ENCODE measurements at regions not wholly inside any gene's neighbourhood (a gene's known extent, or its start where the extent isn't known, plus 50 kb on each side); places are given as distances from the start of the nearest gene placed in this dataset.
"Not testable (repeated sequence)": the region's sequence is repeated elsewhere in the genome, so short reads cannot be mapped to it uniquely, and the experiment has no call there.

- H3K27me3 ChIP-seq, result no peaks in the 10 kb centered on the region
- no peak overlapping the region for H3K27ac ChIP-seq
- no peaks in the 10 kb centered on the region for H3K4me1 ChIP-seq
- no peak overlapping the region for H3K4me3 ChIP-seq
- ATAC-seq, result no peak
- H3K9me3 ChIP-seq, result no peaks in the 10 kb centered on the region
- no peaks in the 10 kb centered on the region for H3K36me3 ChIP-seq
- no peak for DNase-seq
- intact Hi-C loops (cut with DNase I), result no loop called here
- no peak for TF ChIP-seq CTCF (IDR thresholded peaks at IDR 0.05)
Observed at GRCh38 chr1:233463333-233463732, 135.8 kb downstream of the MAP3K21 start.

GRCh38 chr1:233465745-233466343 is 138.3 kb downstream of the MAP3K21 start:
- TF ChIP-seq CTCF (IDR thresholded peaks at IDR 0.05), result no peak
- DNase-seq (no peak), ATAC-seq (no peak)
- Histone ChIP-seq H3K4me3 (no peak overlapping the region), H3K36me3 (no peaks in the 10 kb centered on the region), H3K9me3 (no peaks in the 10 kb centered on the region), H3K27ac (no peak overlapping the region), H3K27me3 (no peaks in the 10 kb centered on the region), H3K4me1 (no peaks in the 10 kb centered on the region)
- intact Hi-C loops (cut with DNase I), result no loop called here

GRCh38 chr1:233470741-233471499 is 143.0 kb upstream of the KCNK1 start:
- TF ChIP-seq CTCF (IDR thresholded peaks at IDR 0.05), result no peak
- DNase-seq (no peak), ATAC-seq (no peak)
- intact Hi-C loops (cut with DNase I), result no loop called here
- Histone ChIP-seq H3K4me3 (no peak overlapping the region), H3K4me1 (no peaks in the 10 kb centered on the region), H3K27ac (no peak overlapping the region), H3K27me3 (no peaks in the 10 kb centered on the region), H3K36me3 (no peaks in the 10 kb centered on the region), H3K9me3 (no peaks in the 10 kb centered on the region)

- H3K27me3 ChIP-seq; ATAC-seq; H3K36me3 ChIP-seq; H3K4me1 ChIP-seq; H3K27ac ChIP-seq; DNase-seq; intact Hi-C loops (cut with DNase I); H3K9me3 ChIP-seq; H3K4me3 ChIP-seq: not testable (repeated sequence)
Observed at GRCh38 chr1:233471851-233472250, 142.1 kb upstream of the KCNK1 start.

- H3K27ac ChIP-seq; H3K27me3 ChIP-seq; H3K36me3 ChIP-seq; intact Hi-C loops (cut with DNase I); H3K9me3 ChIP-seq; DNase-seq; ATAC-seq; H3K4me1 ChIP-seq; H3K4me3 ChIP-seq: not testable (repeated sequence)
Observed at GRCh38 chr1:233472796-233473195, 141.1 kb upstream of the KCNK1 start.

GRCh38 chr1:233473549-233474204 is 140.2 kb upstream of the KCNK1 start:
- no peak overlapping the region for H3K4me3 ChIP-seq
- no peaks in the 10 kb centered on the region for H3K9me3 ChIP-seq
- intact Hi-C loops (cut with DNase I), result no loop called here
- no peaks in the 10 kb centered on the region for H3K36me3 ChIP-seq
- no peak overlapping the region for H3K27ac ChIP-seq
- DNase-seq (no peak), ATAC-seq (no peak)
- no peaks in the 10 kb centered on the region for H3K4me1 ChIP-seq
- no peak for TF ChIP-seq CTCF (IDR thresholded peaks at IDR 0.05)
- peaks cover 3% of the 10 kb centered on the region for H3K27me3 ChIP-seq

Data from upper lobe of right lung (tissue), 1 donor.